Chondrocyte (in vitro differentiated cells): ENCODE measurements at regions not wholly inside any gene's neighbourhood (a gene's known extent, or its start where the extent isn't known, plus 50 kb on each side); places are given as distances from the start of the nearest gene placed in this dataset.
"Not testable (repeated sequence)": the region's sequence is repeated elsewhere in the genome, so short reads cannot be mapped to it uniquely, and the experiment has no call there.

Source experiments
- DNase-seq: peaks from one replicate; pipeline ENCODE4 v3.0.0; 2021; ENCODE audit warnings: mixed read lengths, low spot score
- H3K27ac Mint-ChIP-seq: one replicate; pipeline ENCODE4 v1.8.0; 2021; ENCODE audit warnings: mild to moderate bottlenecking, moderate library complexity, mixed read lengths; ENCODE audit not compliant: unreplicated experiment
- H3K27me3 Mint-ChIP-seq: 2 replicates; pipeline ENCODE4 v1.8.0; 2021; ENCODE audit warnings: low read depth, mixed read lengths
- H3K36me3 Mint-ChIP-seq: 2 replicates; pipeline ENCODE4 v1.8.0; 2021; ENCODE audit warnings: low read depth, mixed read lengths
- H3K4me1 Mint-ChIP-seq: 2 replicates; pipeline ENCODE4 v1.8.0; 2021; ENCODE audit warnings: low read depth, mild to moderate bottlenecking, mixed read lengths
- H3K4me3 Mint-ChIP-seq: one replicate; pipeline ENCODE4 v1.8.0; 2021; ENCODE audit warnings: mild to moderate bottlenecking, moderate library complexity, mixed read lengths; ENCODE audit not compliant: unreplicated experiment
- H3K9me3 Mint-ChIP-seq: 2 replicates; pipeline ENCODE4 v1.8.0; 2021; ENCODE audit warnings: low read depth, mixed read lengths
- CTCF ChIP-seq: fragments of 200-600 bp; sonication (generic); IDR thresholded peaks from 2 replicates; pipeline ENCODE4 v1.5.0; 2021; ENCODE audit warnings: antibody characterized with exemption, mild to moderate bottlenecking, moderate library complexity

GRCh38 chr22:16699326-16699725 lies 106.7 kb upstream of the CCT8L2 start:
- peaks cover 66% of the 10 kb centered on the region for H3K9me3 Mint-ChIP-seq
- no peak for TF ChIP-seq CTCF
- H3K4me1 Mint-ChIP-seq = no peaks in the 10 kb centered on the region
- H3K27me3 Mint-ChIP-seq = no peaks in the 10 kb centered on the region
- H3K27ac Mint-ChIP-seq = no peak overlapping the region
- H3K4me3 Mint-ChIP-seq = no peak overlapping the region
- H3K36me3 Mint-ChIP-seq = no peaks in the 10 kb centered on the region
- no peak for DNase-seq

- not testable (repeated sequence) for H3K4me3 Mint-ChIP-seq, H3K27me3 Mint-ChIP-seq
- peaks cover 69% of the 10 kb centered on the region for H3K9me3 Mint-ChIP-seq
Observed at GRCh38 chr22:16697492-16698044, 105.0 kb upstream of the CCT8L2 start.

GRCh38 chr22:16696900-16697299 lies 104.3 kb upstream of the CCT8L2 start:
- not testable (repeated sequence) for H3K27me3 Mint-ChIP-seq, H3K4me1 Mint-ChIP-seq, H3K27ac Mint-ChIP-seq, H3K4me3 Mint-ChIP-seq, H3K36me3 Mint-ChIP-seq
- H3K9me3 Mint-ChIP-seq = peaks cover 67% of the 10 kb centered on the region
- peak; percentile 65 for DNase-seq

More at GRCh38 chr22:16697492-16698044, 105.0 kb upstream of the CCT8L2 start:
- DNase-seq, H3K27ac Mint-ChIP-seq, H3K4me1 Mint-ChIP-seq, H3K36me3 Mint-ChIP-seq: not testable (repeated sequence)

GRCh38 chr22:16695261-16695660 lies 102.7 kb upstream of the CCT8L2 start:
- no peak for DNase-seq
- no peak for TF ChIP-seq CTCF
- H3K9me3 Mint-ChIP-seq = peaks cover 70% of the 10 kb centered on the region
- H3K27me3 Mint-ChIP-seq = no peaks in the 10 kb centered on the region
- H3K36me3 Mint-ChIP-seq = no peaks in the 10 kb centered on the region
- H3K4me1 Mint-ChIP-seq = no peaks in the 10 kb centered on the region
- H3K4me3 Mint-ChIP-seq = no peak overlapping the region
- no peak overlapping the region for H3K27ac Mint-ChIP-seq

GRCh38 chr22:16693747-16694146 lies 101.1 kb upstream of the CCT8L2 start:
- H3K27ac Mint-ChIP-seq, H3K4me1 Mint-ChIP-seq, H3K4me3 Mint-ChIP-seq, DNase-seq, H3K36me3 Mint-ChIP-seq, H3K27me3 Mint-ChIP-seq: not testable (repeated sequence)
- H3K9me3 Mint-ChIP-seq = peaks cover 69% of the 10 kb centered on the region

GRCh38 chr22:16689358-16689757 lies 96.7 kb upstream of the CCT8L2 start:
- not testable (repeated sequence) for H3K4me3 Mint-ChIP-seq, H3K27me3 Mint-ChIP-seq, H3K4me1 Mint-ChIP-seq, DNase-seq, H3K27ac Mint-ChIP-seq, H3K36me3 Mint-ChIP-seq
- peaks cover 71% of the 10 kb centered on the region for H3K9me3 Mint-ChIP-seq

- H3K4me1 Mint-ChIP-seq, H3K4me3 Mint-ChIP-seq, H3K36me3 Mint-ChIP-seq, H3K27ac Mint-ChIP-seq, H3K27me3 Mint-ChIP-seq, DNase-seq: not testable (repeated sequence)
- H3K9me3 Mint-ChIP-seq = peaks cover 36% of the 10 kb centered on the region
Observed at GRCh38 chr22:16681290-16681689, 88.7 kb upstream of the CCT8L2 start.

- not testable (repeated sequence) for H3K4me1 Mint-ChIP-seq, H3K27me3 Mint-ChIP-seq, H3K27ac Mint-ChIP-seq, H3K4me3 Mint-ChIP-seq, H3K36me3 Mint-ChIP-seq, DNase-seq
- peaks cover 35% of the 10 kb centered on the region for H3K9me3 Mint-ChIP-seq
Observed at GRCh38 chr22:16680209-16680899, 87.7 kb upstream of the CCT8L2 start.

GRCh38 chr22:16679191-16679834 lies 86.7 kb upstream of the CCT8L2 start:
- not testable (repeated sequence) for H3K27me3 Mint-ChIP-seq, H3K27ac Mint-ChIP-seq, H3K4me3 Mint-ChIP-seq, H3K36me3 Mint-ChIP-seq, H3K4me1 Mint-ChIP-seq, DNase-seq
- H3K9me3 Mint-ChIP-seq = peaks cover 38% of the 10 kb centered on the region

- H3K27ac Mint-ChIP-seq, H3K27me3 Mint-ChIP-seq: not testable (repeated sequence)
- H3K9me3 Mint-ChIP-seq = peaks cover 29% of the 10 kb centered on the region
Observed at GRCh38 chr22:16673433-16673832, 80.8 kb upstream of the CCT8L2 start.

GRCh38 chr22:16665610-16666009 lies 73.0 kb upstream of the CCT8L2 start:
- not testable (repeated sequence) for H3K27me3 Mint-ChIP-seq, H3K4me1 Mint-ChIP-seq, H3K4me3 Mint-ChIP-seq, H3K36me3 Mint-ChIP-seq, DNase-seq, H3K27ac Mint-ChIP-seq
- peaks cover 39% of the 10 kb centered on the region for H3K9me3 Mint-ChIP-seq

More at GRCh38 chr22:16673433-16673832, 80.8 kb upstream of the CCT8L2 start:
- H3K4me3 Mint-ChIP-seq, DNase-seq, H3K4me1 Mint-ChIP-seq, H3K36me3 Mint-ChIP-seq: not testable (repeated sequence)
